NCI-H2227 (cell line): ENCODE measurements at regions not wholly inside any gene's neighbourhood (a gene's known extent, or its start where the extent isn't known, plus 50 kb on each side); places are given as distances from the start of the nearest gene placed in this dataset.

Experiments
- DNase-seq: peaks from one replicate; lab custom pipeline; 2025; ENCODE audit not compliant: unreplicated experiment; lab: John Stamatoyannopoulos, UW

DNA sequence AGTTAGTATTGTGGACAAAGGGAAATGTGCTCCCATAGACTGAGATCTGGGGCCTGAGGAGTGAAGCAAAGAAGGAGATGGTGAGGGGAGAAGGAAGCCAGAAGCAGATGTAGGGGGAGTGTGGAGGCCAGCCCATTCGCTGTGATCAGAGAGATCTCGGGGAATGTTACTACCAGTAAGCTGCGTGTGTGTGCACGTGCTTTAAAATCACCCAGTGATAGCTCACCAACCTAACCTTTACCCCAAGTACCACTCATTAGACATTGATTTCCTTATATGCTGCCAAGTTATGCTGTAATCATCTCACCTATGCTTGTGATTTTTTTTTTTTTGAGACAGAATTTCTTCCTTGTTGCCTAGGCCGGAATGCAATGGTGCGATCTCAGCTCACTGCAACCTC, 659.1 kb downstream of the IRX1 start:
- DNase-seq = no peak

DNA sequence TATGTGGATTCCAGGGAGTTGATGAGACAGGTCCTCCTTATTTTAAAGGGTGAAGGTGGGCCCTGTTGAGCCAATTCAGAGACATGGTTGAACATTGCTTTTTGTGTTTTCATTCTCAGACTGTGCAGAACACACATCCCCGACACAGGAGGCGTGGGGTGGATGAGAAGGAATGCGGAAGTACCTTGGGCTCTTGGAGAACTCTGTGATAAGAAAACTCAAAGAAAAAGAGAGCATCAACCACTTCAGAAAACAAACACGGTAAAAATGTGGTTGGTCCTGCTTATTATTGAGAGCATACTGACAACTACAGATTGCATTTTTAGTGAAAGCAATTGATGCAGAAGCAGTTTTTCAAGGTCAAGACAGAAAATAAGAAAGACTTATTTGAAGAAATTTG, 659.8 kb downstream of the IRX1 start:
- DNase-seq = no peak

- DNase-seq = no peak
Observed at GRCh38 chr5:4258170-4258569, 662.5 kb downstream of the IRX1 start.

- DNase-seq = no peak
Observed at GRCh38 chr5:4271193-4271592, 675.6 kb downstream of the IRX1 start.

DNA sequence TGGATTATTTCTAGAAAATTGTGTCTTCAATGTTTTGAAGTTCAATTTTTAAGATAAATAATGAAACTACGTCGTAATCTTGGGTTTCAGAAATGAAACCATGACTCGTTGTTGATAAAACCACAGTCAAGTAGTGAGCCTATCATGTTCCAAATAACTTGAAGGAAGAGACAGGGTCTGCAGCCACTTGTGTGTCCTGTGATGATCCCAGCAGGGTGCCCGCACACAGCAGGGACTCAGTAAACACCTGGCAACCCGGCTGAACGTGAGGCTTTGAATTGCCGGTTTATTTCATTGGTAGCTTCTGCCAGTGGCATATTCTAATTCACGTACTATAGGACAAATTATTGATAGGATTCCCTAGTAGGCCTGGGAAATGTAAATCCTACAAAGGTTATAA, 679.6 kb downstream of the IRX1 start:
- no peak for DNase-seq

- no peak for DNase-seq
Observed at GRCh38 chr5:4294878-4295277, 699.2 kb downstream of the IRX1 start.

- no peak for DNase-seq
Observed at GRCh38 chr5:4295663-4296339, 700.2 kb downstream of the IRX1 start.

DNA sequence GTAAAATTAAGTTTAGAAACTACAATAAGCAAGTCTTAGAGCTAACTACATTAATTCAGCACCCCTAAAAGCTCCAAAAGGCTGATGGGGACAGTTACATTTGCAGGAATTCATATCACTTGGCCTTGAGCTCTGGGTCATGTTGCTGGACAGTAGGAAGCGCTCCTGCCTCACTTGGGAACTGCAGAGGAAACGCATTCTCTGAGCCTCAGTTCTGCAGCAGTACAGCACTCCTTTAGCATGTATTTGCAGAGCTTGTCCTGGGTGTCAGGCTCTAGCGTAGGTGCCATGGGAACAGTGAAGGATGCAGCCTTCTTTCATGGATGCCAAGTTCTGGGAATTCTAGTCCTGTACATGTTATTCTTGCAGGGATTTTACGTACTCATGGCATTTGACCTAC, 710.4 kb downstream of the IRX1 start:
- DNase-seq = no peak

- DNase-seq = no peak
Observed at GRCh38 chr5:4309026-4309425, 713.4 kb downstream of the IRX1 start.

DNA sequence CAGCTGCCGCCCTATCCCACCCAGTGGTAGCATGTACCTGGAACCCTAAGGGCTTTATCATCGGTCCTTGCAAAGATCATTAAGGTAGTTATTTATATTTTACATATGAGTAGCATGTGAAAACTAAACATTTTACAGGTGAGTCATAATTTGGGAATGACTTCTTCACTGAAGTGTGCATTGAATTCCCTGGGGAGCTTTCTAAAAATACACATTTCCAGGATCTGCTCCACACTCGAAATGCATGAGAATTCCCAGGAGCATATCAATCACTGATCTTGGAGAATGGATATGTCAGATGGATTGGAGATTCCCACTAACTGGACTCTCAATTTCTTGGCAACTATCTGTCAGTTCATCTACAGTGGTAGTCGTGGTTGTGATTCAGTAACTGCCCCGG, 717.5 kb downstream of the IRX1 start:
- DNase-seq = no peak

- DNase-seq = no peak
Observed at GRCh38 chr5:4319478-4320128, 724.0 kb downstream of the IRX1 start.

DNA sequence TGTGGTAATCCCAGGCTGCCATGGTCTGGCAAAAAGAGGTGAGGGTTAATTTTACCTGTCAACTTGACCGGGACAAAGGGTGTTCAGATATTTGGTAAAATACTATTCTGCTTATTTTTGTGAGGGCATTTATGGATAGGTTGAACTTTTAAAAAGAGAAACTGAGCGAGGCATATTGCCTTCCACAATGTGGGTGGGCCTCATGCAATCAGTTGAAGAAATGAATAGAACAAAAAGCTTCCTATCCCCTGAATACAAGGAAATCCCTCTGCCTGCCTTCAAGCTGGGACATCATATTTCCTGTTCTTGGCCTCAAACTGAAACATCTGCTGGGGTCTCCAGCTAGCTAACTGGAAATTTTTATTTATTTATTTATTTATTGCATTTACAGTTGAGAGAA, 734.7 kb downstream of the IRX1 start:
- DNase-seq = no peak

DNA sequence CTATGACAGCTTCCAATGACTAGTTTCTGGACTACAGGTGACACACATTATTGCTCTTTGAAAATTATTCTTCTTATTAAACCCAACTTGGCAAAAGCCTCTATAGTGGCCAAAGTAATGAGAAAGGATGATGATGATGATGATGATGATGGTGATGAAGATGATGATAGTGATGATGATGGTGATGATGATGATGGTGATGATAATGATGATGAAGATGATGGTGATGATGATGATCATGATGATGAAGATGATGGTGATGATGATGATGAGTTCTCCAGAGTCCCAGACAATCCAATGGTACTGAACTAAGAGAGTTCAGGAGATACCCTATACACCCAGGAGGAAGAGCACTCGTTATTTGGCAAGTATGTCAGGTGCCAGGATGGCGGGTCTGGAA, 739.4 kb downstream of the IRX1 start:
- no peak for DNase-seq

DNA sequence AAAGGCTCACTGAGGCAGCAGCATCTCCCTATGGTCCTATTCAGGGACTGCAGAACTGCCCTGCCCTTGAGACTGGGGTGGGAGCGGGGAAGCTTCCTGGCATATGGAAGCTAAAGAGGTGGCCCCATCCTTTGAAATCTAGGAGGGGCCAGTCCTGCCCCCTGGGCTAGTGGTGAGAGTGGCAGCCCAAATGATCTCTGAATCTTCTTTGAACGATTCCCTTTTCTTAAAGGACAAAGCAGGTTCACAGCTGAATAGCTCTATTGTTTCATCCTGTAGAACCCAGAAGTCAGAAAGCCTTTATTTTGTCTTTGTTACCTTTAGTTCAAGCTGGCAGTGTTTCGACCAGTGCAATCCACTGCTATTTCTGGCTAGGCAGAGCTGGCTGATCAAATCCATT, 741.9 kb downstream of the IRX1 start:
- no peak for DNase-seq

DNA sequence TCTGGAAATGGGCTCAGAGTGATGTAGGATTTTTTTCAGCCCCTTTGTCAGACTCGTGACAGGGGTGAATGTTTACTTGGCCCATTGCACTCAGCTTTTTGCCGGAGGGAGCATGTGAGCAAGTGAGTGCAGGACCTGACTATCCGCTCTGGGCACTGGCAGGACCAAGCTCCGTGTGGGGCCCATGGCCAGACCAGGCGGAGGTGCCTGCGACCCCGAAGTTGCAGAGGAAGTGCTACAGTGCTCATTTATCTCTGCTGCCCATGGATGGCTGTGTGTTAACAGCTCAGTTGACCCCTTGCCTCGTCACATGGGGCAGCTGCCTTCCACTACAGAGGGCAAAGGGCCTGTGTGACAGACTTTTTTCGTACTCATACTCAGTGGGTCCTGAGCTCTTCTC, 744.3 kb downstream of the IRX1 start:
- no peak for DNase-seq

DNA sequence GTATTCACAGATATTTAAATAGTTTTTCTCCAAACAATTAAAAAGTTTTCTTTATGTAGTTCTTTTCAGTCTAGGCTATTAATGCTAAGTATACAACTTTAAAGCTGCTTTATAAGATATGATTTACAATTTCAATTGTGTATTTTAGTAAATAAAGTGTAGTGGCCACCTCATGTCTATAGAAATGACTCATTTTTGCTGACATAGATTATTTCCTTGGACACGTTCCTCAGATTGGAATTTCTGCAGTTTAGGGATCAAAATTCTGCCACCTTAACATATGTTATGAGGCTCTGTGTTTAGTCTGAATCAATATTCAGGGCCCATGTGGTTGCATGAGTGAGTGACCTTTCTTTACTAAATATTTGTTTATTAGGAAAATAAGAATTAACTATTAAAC, 750.2 kb downstream of the IRX1 start:
- DNase-seq = no peak

DNA sequence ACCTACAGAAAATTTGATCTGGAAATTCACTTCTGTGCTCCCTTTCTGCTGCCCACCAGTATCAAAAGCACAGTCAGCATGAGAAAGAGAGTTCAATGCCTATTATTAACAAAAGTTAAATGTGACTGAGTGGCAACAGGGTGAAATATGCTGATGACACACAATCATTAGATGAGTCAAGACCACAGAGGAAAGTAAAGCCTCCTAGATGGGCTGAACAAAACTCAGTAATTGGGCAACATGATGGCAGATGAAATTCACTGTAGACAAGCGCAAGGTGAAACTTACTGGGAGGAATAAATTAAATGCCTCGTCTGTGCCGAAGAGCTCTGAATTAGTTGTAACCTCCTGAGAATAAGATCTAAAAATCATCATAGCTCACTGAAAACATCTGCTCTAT, 752.8 kb downstream of the IRX1 start:
- DNase-seq = no peak

- DNase-seq = no peak
Observed at GRCh38 chr5:4348919-4349318, 753.3 kb downstream of the IRX1 start.

DNA sequence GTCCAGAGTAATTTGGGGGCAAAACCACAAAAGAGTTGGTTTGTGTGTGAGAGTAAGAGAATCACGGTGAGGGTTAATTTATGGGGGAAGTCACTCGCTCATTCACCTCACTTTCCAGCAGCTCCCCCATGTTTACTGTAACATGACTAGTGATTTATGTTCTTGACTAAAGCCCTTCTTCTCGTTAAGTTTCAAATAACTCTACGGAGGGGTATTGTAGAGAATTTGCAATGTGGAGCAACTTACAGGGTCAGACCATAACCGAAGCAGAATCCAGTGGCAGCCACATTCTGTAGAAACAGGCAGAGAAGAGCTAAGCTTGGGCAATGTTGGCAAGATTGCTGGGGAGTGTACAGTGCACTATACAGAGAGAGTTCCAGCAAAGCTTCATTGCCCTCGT, 760.6 kb downstream of the IRX1 start:
- DNase-seq = no peak

DNA sequence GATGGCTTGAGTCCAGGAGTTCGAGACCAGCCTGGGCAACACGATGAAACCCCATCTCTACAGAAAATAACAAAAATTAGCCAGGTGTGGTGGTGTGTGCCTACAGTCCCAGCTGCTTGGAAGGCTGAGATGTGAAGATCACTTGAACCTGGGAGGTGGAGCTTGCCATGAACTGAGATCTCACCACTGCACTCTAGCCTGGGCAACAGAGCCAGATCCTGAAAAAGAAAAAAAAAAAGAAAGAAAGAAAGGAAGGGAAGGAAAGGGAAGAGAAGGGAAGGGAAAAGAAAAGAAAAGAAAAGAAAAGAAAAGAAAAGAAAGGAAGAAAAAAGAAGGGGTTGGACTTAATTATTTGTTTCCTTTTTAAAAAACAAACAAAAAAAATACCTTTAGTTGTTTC, 764.2 kb downstream of the IRX1 start:
- no peak for DNase-seq

GRCh38 chr5:4361753-4362152, 766.1 kb downstream of the IRX1 start:
- no peak for DNase-seq

DNA sequence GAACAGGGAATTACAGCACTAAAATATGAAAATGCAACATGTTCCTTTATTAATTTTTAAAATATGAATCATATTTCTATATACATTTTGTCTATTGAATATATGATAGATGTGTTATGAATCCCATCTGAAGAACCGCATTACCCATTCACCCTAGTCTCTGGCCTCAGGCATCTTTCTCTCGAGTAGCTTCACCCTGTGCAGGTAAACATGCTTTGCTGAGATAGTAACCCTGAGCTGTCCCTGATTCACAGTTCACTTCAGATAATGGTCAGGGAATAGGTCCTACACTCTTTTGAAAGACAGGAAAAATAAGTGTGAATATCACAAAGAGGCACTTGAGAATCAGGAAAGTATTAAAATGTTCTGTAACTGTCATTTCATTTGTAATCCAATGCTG, 766.8 kb downstream of the IRX1 start:
- DNase-seq = no peak

GRCh38 chr5:4363045-4363444, 767.4 kb downstream of the IRX1 start:
- DNase-seq = no peak
